ENCODE measurements at regions not wholly inside any gene's neighbourhood (a gene's known extent, or its start where the extent isn't known, plus 50 kb on each side); places are given as distances from the start of the nearest gene placed in this dataset.
A peak's percentile ranks its signal among the peaks of the same experiment; 100 is the strongest.
"Not testable (repeated sequence)": the region's sequence is repeated elsewhere in the genome, so short reads cannot be mapped to it uniquely, and the experiment has no call there.

- Mint-ChIP-seq H3K27me3 (no peaks in the 10 kb centered on the region), H3K9me3 (no peaks in the 10 kb centered on the region), H3K4me3 (no peak overlapping the region), H3K27ac (no peak overlapping the region), H3K4me1 (ENCODE audit: low read depth) (no peaks in the 10 kb centered on the region), H3K36me3 (peaks cover 8% of the 10 kb centered on the region)
- POLR2A ChIA-PET, result no interaction called here
- intact Hi-C loops (cut with micrococcal nuclease), result no loop called here
- CTCF ChIA-PET, result no interaction called here
- DNase-seq, result no peak
Observed at GRCh38 chr14:86088156-86088555, 558.2 kb downstream of the FLRT2 start.

- H3K27me3 Mint-ChIP-seq, result no peaks in the 10 kb centered on the region
- intact Hi-C loops (cut with micrococcal nuclease), result no loop called here
Observed at GRCh38 chr14:86087377-86087776, 557.4 kb downstream of the FLRT2 start.

GRCh38 chr14:86086962-86087361 lies 557.0 kb downstream of the FLRT2 start:
- no peaks in the 10 kb centered on the region for H3K4me1 Mint-ChIP-seq (ENCODE audit: low read depth)
- ChIA-PET POLR2A (no interaction called here), CTCF (no interaction called here)
- H3K4me3 Mint-ChIP-seq, result no peak overlapping the region
- peaks cover 5% of the 10 kb centered on the region for H3K36me3 Mint-ChIP-seq
- H3K27ac Mint-ChIP-seq, result no peak overlapping the region
- H3K27me3 Mint-ChIP-seq, result no peaks in the 10 kb centered on the region
- DNase-seq, result no peak
- intact Hi-C loops (cut with micrococcal nuclease), result no loop called here
- peaks cover 2% of the 10 kb centered on the region for H3K9me3 Mint-ChIP-seq

More at GRCh38 chr14:86087377-86087776, 557.4 kb downstream of the FLRT2 start:
- ChIA-PET POLR2A (no interaction called here), CTCF (no interaction called here)
- Mint-ChIP-seq H3K9me3 (no peaks in the 10 kb centered on the region), H3K36me3 (peaks cover 6% of the 10 kb centered on the region), H3K4me1 (ENCODE audit: low read depth) (no peaks in the 10 kb centered on the region), H3K4me3 (no peak overlapping the region), H3K27ac (no peak overlapping the region)
- DNase-seq, result no peak

GRCh38 chr14:86084097-86084496 lies 554.2 kb downstream of the FLRT2 start:
- CTCF ChIA-PET, result no interaction called here
- H3K4me3 Mint-ChIP-seq, result no peak overlapping the region
- no peak for DNase-seq
- peaks cover 6% of the 10 kb centered on the region for H3K36me3 Mint-ChIP-seq
- H3K27me3 Mint-ChIP-seq, result no peaks in the 10 kb centered on the region
- peaks cover 8% of the 10 kb centered on the region for H3K9me3 Mint-ChIP-seq
- POLR2A ChIA-PET, result no interaction called here
- H3K4me1 Mint-ChIP-seq (ENCODE audit: low read depth), result no peaks in the 10 kb centered on the region
- intact Hi-C loops (cut with micrococcal nuclease), result no loop called here
- no peak overlapping the region for H3K27ac Mint-ChIP-seq

- ChIA-PET POLR2A (no interaction called here), CTCF (no interaction called here)
- Mint-ChIP-seq H3K36me3 (peaks cover 6% of the 10 kb centered on the region), H3K9me3 (peaks cover 8% of the 10 kb centered on the region), H3K27me3 (no peaks in the 10 kb centered on the region), H3K4me1 (ENCODE audit: low read depth) (no peaks in the 10 kb centered on the region), H3K27ac (no peak overlapping the region), H3K4me3 (no peak overlapping the region)
- DNase-seq, result no peak
- intact Hi-C loops (cut with micrococcal nuclease), result no loop called here
Observed at GRCh38 chr14:86083616-86084015, 553.7 kb downstream of the FLRT2 start.

- H3K27me3 Mint-ChIP-seq, result no peaks in the 10 kb centered on the region
- H3K27ac Mint-ChIP-seq, result no peak overlapping the region
- peaks cover 2% of the 10 kb centered on the region for H3K9me3 Mint-ChIP-seq
- DNase-seq, result no peak
- no peak overlapping the region for H3K4me3 Mint-ChIP-seq
- POLR2A ChIA-PET, result no interaction called here
- CTCF ChIA-PET, result interaction anchor here (0.6 kb wide), 1 partner anchor 731 kb away, joined by 4 read pairs; no protein-coding TSS in a partner anchor
- H3K36me3 Mint-ChIP-seq, result peaks cover 2% of the 10 kb centered on the region
- peaks cover 9% of the 10 kb centered on the region for H3K4me1 Mint-ChIP-seq (ENCODE audit: low read depth)
- intact Hi-C loops (cut with micrococcal nuclease), result no loop called here
Observed at GRCh38 chr14:86072116-86072894, 542.4 kb downstream of the FLRT2 start.

- ChIA-PET POLR2A (no interaction called here), CTCF (no interaction called here)
- peaks cover 5% of the 10 kb centered on the region for H3K9me3 Mint-ChIP-seq
- H3K4me3 Mint-ChIP-seq, result no peak overlapping the region
- H3K27me3 Mint-ChIP-seq, result no peaks in the 10 kb centered on the region
- intact Hi-C loops (cut with micrococcal nuclease), result no loop called here
- H3K36me3 Mint-ChIP-seq, result peaks cover 4% of the 10 kb centered on the region
- peaks cover under 1% of the 10 kb centered on the region for H3K4me1 Mint-ChIP-seq (ENCODE audit: low read depth)
- no peak for DNase-seq
- no peak overlapping the region for H3K27ac Mint-ChIP-seq
Observed at GRCh38 chr14:86066651-86067050, 536.7 kb downstream of the FLRT2 start.

GRCh38 chr14:86065407-86065806 lies 535.5 kb downstream of the FLRT2 start:
- no peak overlapping the region for H3K4me3 Mint-ChIP-seq
- no peaks in the 10 kb centered on the region for H3K27me3 Mint-ChIP-seq
- H3K36me3 Mint-ChIP-seq, result peaks cover 4% of the 10 kb centered on the region
- no peak overlapping the region for H3K27ac Mint-ChIP-seq
- no peaks in the 10 kb centered on the region for H3K4me1 Mint-ChIP-seq (ENCODE audit: low read depth)
- DNase-seq, result no peak
- H3K9me3 Mint-ChIP-seq, result peaks cover 4% of the 10 kb centered on the region
- ChIA-PET CTCF (no interaction called here), POLR2A (no interaction called here)
- intact Hi-C loops (cut with micrococcal nuclease), result no loop called here

- H3K4me3 Mint-ChIP-seq; DNase-seq; H3K9me3 Mint-ChIP-seq; intact Hi-C loops (cut with micrococcal nuclease); CTCF ChIA-PET; H3K27ac Mint-ChIP-seq; H3K4me1 Mint-ChIP-seq (ENCODE audit: low read depth); POLR2A ChIA-PET; H3K36me3 Mint-ChIP-seq; H3K27me3 Mint-ChIP-seq: not testable (repeated sequence)
Observed at GRCh38 chr14:86064595-86064994, 534.7 kb downstream of the FLRT2 start.

GRCh38 chr14:86057018-86057667 lies 527.2 kb downstream of the FLRT2 start:
- DNase-seq, result peak; percentile 35
- ChIA-PET POLR2A (no interaction called here), CTCF (interaction anchor here (0.7 to 1.1 kb wide), 2 partner anchors 19 to 398 kb away, joined by 3 read pairs; no protein-coding TSS in a partner anchor)
- Mint-ChIP-seq H3K27me3 (no peaks in the 10 kb centered on the region), H3K4me1 (ENCODE audit: low read depth) (peaks cover 2% of the 10 kb centered on the region), H3K27ac (no peak overlapping the region), H3K9me3 (no peaks in the 10 kb centered on the region), H3K4me3 (no peak overlapping the region), H3K36me3 (no peaks in the 10 kb centered on the region)
- intact Hi-C loops (cut with micrococcal nuclease), result no loop called here

- ChIA-PET CTCF (no interaction called here), POLR2A (interaction anchor here (0.6 kb wide), 1 partner anchor 121 kb away, joined by 4 read pairs; no protein-coding TSS in a partner anchor)
- H3K9me3 Mint-ChIP-seq, result no peaks in the 10 kb centered on the region
- no peak overlapping the region for H3K4me3 Mint-ChIP-seq
- H3K27ac Mint-ChIP-seq, result no peak overlapping the region
- no peak for DNase-seq
- intact Hi-C loops (cut with micrococcal nuclease), result no loop called here
- H3K27me3 Mint-ChIP-seq, result no peaks in the 10 kb centered on the region
- no peaks in the 10 kb centered on the region for H3K36me3 Mint-ChIP-seq
- H3K4me1 Mint-ChIP-seq (ENCODE audit: low read depth), result peaks cover 2% of the 10 kb centered on the region
Observed at GRCh38 chr14:86055512-86056075, 525.6 kb downstream of the FLRT2 start.

- Mint-ChIP-seq H3K27me3 (no peaks in the 10 kb centered on the region), H3K27ac (no peak overlapping the region), H3K4me3 (no peak overlapping the region), H3K36me3 (no peaks in the 10 kb centered on the region), H3K9me3 (no peaks in the 10 kb centered on the region), H3K4me1 (ENCODE audit: low read depth) (peaks cover 2% of the 10 kb centered on the region)
- POLR2A ChIA-PET, result no interaction called here
- CTCF ChIA-PET, result no interaction called here
- intact Hi-C loops (cut with micrococcal nuclease), result no loop called here
- DNase-seq, result no peak
Observed at GRCh38 chr14:86052868-86053267, 522.9 kb downstream of the FLRT2 start.

GRCh38 chr14:86050757-86051156 lies 520.8 kb downstream of the FLRT2 start:
- no peak overlapping the region for H3K4me3 Mint-ChIP-seq
- no peaks in the 10 kb centered on the region for H3K36me3 Mint-ChIP-seq
- H3K27ac Mint-ChIP-seq, result no peak overlapping the region
- POLR2A ChIA-PET, result no interaction called here
- intact Hi-C loops (cut with micrococcal nuclease), result no loop called here
- no peaks in the 10 kb centered on the region for H3K9me3 Mint-ChIP-seq
- H3K4me1 Mint-ChIP-seq (ENCODE audit: low read depth), result peaks cover 2% of the 10 kb centered on the region
- H3K27me3 Mint-ChIP-seq, result no peaks in the 10 kb centered on the region
- no peak for DNase-seq
- CTCF ChIA-PET, result no interaction called here
